ENCODE measurements at regions not wholly inside any gene's neighbourhood (a gene's known extent, or its start where the extent isn't known, plus 50 kb on each side); places are given as distances from the start of the nearest gene placed in this dataset.

DNA sequence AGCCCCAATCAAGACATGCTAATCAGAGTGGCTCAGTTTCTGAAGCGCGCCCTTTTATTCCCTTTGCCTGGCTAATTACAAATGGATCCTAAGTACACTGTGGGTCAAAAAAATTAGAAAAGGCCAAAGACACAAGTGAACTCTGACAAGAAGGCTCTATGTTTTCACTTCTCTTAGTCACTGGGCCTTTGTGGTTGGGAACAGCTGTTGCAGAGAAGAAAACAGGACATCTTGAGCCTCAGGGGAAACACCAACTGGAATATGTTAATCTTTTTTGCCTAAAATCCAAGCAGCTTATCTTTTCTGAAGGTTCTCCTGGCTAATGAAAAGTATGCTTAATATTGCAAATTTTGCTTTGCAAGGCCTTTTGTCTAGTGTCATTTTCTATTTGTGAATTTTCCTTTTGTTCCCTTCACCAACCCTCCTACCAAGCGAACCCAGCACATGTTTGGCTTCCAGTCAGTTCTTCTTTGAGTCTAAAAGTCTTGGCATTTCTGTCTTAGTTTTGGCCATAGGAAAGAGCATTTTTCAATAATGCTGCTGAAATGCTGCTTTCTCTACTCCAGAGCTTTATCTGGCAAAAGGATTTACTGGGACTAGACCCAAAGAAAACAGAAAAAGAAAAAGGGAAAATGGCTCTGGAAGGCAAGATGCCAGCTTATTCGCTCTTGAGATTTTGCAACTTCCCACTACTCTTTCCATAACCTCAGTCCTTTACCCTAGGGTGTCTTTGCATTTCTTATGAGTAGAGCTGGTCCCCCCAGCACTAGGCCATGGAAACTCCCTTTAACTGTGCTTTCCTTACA, 440.2 kb upstream of the ST6GAL2 start:
- DNase-seq = no peak

DNA sequence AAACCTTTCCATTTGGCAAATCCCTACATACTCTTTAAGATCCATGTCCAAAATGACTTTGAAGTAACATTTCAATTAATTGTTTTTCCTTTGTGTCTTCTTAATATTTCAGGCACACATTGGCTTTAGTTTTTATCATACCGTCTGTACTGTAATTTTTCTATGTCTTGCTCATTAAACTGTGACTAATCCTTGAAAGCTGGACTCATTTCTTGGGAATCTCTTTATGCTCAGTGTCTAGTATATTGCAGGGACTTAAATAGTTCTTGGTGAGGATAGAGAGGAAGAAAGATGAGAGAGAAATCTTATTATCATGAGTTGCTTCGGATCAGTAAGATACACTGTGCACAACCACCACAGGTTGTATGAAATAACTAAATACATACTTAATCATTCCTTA, 448.3 kb upstream of the ST6GAL2 start:
- no peak for DNase-seq

DNA sequence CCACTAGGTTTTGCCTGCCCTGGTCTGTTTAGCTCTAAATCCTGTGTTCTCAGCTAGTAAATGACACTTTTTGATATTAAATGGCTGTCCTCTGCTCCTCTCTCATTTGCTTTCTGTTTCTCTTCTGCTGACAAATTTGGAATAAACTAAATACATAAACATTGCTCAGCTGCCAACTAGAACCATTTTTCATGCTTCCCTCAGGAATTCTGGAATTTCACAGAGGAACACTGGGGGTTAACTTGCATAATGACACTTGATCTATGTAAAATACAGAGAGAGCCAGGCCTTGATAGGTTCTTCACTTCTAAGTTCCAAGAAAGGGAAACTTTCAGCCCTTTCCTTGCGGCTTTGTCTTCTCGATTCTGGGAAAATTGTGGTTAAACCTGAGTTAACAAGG, 450.6 kb upstream of the ST6GAL2 start:
- no peak for DNase-seq

DNA sequence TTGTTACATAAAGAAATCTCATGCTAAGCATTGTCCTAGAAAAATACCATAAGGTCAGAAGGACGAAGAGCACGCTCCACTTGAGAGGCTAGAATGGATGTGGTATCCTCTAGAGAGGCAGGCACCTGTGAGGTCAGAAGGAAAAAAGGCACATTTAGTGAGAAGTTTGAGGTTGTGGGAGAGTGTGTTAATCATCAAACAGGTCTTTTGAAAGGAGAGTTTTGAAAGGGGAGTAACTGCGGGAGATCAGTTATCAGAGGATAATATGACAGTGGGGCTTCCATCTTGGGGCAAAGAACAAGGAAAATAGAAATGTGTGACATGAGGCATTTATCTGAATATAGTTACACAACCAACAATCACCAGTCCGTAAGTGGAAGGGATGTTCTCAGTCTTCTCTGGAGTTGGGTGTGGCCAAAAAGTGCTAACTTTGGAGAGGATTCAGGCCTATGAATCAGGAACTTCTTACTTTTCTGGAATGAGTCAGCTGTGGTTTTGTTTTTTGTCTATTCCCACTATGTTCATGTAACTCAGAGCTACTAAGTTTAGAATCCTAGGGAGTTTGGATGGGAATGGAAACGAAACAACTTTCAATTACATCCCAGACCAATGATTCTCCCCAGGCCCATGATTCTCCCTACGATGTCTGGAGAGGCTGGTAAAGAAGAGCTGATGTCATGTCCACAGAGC, 451.4 kb upstream of the ST6GAL2 start:
- no peak for DNase-seq

DNA sequence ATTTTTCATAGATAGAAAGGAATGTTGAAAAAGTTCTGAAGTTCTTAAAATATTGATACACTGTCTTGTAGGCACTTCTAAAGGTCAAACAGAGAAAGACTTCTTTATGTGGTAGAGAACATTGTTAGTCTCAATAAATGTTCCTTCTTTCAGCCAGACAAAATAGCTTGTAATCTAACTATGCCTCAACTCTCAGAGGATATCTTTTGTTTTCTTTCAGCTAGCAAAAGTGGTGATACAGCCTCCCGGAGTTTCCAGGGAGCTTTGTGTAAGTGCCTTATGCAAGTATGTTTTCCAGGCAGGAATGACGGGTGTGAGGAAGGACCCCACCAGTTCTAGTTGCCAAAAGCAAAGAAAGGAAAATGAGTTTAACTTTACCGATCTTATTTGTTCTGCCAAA, 452.1 kb upstream of the ST6GAL2 start:
- DNase-seq = no peak

DNA sequence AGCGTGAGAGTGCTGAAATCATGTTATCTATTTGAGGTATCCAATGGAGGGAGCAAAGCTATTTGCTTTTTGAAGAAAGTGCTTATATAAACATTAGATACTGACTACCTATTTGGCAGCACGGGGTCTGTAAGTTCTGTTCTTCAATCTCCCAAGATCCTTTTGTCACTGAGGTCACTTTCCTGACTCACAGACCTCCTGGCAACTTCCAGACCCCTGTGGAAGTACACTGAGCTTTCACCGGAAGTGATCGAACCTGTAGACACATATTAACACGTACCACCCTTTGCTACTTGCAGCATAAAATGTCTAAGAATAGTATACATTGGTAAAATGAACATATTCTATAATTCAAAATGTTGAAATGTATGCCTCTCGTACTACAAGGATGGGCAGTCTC, 452.6 kb upstream of the ST6GAL2 start:
- no peak for DNase-seq

DNA sequence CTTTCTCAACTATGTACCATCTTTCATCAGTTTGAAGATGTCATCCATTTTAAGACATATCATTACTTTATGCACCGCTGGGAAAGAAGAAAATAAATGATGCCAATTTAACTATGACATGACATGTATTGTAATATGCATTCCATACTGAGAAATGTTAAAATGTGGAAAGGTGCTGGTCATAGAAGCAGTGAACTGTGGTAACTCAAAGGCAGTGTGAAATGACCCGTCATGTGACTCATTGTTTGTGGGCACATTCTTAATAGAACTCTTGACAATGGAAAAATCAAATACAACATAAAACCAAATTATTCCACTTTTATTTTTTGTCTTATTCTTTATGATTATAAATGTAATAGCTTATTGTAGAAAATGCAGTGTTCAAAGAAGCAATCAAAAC, 455.0 kb upstream of the ST6GAL2 start:
- DNase-seq = no peak

DNA sequence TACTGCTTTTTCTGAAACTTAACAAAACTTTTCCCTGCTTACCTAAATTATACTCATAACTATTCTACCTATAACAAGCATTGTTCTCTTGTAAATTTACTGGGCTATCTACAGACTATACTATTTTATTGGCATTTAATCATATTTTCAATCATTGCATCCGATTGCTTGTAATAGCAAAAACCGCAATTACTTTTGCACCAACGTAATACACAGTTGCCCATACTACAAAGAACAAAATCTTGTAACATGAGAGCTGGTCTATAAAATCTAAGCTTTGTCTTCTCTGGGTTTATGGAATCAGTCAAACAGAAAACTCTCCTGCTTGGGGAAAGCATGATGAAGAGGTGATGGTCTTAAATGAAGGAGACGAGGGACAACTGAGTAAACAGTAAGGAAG, 463.4 kb upstream of the ST6GAL2 start:
- DNase-seq = no peak

DNA sequence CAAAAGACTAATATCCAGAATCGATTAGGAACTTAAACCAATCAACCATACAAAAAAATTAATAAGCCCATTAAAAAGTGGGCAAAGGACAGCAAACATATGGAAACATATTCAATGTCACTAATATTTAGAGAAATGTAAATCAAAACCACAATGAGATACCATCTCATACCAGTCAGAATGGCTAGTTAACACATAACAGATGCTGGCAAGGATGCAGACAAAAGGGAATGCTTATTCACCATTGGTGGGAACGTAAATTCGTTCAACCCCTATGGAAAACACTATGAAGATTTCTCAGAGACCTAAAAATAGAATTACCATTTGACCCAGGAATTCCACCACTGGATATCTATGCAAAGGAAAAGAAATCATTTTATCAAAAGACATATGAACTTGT, 468.2 kb upstream of the ST6GAL2 start:
- no peak for DNase-seq

DNA sequence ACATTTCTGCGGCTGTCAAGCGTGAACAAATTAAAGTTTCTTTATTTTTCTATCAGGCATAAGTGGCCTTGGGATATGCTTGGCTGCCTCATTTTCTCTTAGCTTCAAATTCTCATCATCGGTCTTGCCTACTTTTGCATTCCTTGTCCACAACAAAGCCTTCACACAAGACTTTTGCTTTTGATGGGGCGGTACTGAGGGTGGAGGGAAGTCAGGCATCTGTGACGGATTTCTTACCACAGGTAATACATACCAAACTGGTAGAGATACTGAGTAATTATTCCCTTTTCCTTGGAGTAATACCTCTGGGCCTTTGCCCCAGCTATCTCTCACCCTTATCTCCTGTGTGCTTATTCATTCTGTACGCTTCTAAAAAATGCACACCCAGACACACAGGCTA, 468.3 kb upstream of the RGPD4 start:
- DNase-seq = no peak

DNA sequence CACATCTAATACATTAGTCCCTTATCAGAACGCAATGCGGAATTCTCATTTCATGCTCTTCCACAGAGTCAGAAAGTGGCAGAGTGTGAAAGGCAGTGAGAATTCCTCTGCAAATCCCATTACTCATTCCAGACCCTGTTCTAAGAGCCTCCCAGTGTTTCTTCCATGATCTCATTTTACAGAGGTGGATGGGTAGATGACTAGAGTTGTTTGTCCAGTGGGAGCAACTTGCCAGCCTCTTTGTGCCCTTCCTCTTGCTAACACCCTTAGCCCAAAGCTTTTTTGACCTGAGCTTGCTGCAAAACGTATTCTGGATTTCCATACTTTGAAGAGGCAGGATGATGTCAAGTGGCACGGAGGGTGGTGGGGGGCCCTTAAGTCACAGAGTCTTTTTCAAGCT, 467.7 kb upstream of the RGPD4 start:
- DNase-seq = no peak

DNA sequence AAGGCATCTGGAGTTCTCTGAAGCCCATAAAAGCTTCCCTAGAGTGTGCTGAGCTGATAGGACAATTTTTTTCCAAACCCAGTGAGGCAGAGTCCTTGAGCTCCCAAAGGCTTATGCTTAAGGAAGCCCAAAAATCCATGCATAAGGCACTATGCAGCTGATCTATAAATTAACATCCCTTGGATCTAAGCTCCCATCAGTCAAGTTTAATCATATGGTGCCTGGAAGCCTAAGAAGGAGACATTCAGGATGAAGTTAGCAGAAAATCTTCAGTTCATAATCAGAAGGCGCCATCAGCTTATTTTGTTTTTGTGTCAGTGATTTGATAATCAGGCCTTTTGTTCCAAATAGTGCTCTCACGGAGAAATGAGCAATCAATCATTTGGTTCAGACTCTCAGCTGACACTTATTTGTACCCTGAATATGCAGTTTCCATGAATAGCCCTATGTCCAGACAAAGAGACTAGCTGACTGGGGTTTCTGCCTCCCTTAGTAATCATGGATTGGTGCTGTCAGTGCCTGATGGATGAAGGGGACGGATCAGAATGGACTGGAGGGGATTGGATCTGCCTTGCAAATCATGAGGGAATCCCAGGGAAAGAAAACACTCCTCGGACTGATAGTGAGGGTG, 464.8 kb upstream of the RGPD4 start:
- no peak for DNase-seq

DNA sequence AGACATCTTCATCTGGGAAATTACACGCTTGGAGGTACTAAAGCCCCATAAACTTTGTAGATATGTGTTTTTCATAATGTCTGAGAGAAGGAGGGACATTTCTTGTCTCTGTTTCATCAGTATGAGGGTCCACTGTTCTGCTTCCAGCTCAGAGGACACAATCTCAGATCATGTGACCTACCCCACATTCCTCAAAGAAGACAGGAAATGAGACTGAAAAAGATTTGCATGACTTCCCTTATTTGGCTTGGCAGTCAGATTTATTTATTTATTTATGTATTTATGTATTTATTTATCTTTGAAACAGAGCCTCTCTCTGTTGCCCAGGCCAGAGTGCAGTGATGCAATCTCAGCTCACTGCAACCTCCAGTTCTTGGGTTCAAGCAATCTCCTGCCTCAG, 463.7 kb upstream of the RGPD4 start:
- DNase-seq = no peak

DNA sequence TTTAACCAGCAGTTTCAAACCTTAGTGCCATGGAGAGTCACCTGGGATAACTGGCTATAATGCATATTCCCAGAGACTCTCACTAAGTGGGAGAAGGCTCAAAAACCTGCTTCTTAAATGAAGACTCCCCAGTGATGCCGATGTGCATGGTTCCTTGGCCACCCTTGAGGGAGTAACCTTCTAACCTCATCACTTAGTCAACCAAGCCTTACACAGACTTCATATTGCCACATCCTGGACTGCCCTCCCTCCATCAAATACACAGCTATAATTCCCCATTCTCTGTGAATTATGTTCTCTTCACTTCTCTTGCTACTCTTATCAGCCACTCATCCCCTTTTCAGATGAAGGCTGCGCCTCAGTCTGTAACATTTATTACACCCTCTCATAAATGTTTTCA, 462.9 kb upstream of the RGPD4 start:
- DNase-seq = no peak

DNA sequence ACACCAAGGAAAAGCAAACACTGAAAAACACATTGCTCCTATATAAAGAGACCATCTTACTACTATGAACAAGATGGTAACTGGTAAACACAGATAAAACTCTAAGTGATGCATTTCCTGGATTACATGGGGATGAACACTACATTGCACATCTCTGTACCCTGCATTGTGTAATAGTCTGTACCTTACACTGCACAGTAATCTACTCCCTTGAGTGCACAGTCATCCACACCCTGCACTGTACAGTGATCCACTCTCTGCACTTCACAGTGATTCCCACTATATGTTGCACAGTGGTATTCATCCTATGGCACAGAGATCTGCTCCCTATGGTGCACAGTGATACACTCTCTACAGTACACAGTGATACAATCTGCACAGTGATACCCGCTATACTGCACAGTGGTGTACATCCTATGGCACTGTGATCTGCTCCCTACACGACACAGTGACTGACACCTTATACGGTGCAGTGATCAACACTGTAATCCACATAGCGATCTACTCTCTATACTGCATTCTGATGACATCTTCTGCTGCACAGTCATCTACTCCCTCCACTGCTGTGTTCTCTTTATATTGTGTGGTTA, 462.2 kb upstream of the RGPD4 start:
- DNase-seq = no peak

DNA sequence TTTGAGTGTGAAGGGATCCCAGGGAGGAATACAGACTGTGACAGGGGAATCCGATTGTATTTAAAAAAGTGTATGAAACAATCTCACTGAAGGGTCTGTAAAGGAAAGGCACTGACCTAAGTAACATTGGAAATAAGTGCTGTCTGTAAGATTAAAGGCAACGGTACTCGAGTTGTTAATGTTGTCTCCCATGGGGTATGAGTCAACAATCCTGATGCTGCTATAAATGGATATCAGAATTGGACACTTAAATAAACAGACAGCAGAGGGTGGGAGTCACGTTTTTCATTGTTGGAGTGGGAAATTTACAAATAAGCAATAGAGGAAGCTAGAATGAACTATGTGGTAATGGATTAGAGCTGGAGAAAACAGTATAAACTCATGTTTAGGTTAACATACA, 452.4 kb upstream of the RGPD4 start:
- DNase-seq = no peak

DNA sequence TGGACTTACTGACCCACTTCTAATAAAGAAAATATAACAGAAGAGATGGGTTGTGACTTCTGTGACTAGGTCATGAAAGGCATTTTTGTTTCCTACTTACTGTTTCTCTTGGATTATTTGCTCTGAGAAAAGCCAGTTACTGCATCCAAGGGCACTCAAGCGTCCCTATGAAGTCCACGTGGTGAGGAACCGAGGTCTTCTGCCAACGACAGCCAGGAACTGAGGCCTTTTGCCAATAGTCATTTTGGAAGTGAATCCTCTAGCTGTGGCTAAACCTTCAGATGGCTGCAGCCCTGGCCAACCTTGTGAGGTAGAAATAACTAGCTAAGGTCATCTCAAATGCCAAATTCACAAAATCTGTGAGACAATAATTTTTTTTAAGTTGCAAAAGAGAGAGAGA, 449.8 kb upstream of the RGPD4 start:
- DNase-seq = no peak

DNA sequence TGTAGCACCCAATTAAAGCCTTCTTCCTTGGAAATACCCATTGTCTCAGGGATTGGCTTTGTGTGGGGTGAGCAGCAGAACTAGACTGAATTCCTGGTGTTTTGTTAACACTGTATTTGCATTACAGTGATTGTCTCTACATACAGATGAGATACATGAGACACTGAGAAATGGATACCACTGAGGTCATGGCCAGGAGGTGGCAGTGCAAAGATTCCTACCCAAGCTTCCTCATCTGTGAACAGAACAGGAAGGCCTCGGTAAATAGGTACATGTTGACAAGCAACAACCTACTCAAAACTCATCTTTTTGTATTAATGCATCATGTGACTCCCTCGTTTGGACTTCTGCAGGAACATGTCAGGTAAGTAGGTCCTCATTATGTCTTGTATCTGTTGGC, 445.8 kb upstream of the RGPD4 start:
- no peak for DNase-seq

DNA sequence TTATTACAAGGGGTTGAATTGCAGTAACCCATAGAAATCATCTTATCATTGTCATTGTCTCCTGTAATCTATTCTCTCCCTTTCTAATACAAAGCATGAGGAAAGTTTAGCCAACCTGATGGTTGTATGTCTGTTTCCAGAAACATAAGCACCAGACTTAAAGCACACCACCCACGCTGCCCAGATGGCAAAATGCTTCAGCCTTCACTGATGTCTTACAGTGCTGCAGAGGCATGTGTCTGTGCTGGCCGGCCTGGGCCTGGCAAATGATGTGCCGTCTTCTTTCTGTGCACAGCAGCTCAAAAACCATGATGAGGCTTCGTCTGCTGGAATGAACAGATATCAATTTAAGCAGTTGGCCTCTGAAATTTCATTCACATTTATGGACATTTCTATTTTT, 443.0 kb upstream of the RGPD4 start:
- no peak for DNase-seq

DNA sequence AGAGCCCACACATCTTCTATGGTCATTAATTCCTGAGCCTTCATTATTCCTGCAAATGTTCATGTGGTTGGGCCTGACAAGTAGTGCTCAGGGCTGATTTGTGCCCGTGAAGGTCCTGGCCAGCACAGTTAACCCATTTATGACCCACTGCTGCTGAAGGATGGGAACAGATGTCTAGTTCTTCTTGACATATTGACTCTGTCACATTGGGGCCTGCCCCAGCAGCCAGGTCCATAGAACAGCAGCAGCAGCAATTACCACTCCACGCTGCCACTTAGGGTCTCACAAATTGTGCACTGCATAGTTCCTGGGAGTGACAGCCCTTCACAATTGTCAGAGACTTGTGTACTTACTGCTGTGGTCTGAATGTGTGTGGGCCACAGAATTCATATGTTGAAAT, 442.3 kb upstream of the RGPD4 start:
- DNase-seq = no peak

DNA sequence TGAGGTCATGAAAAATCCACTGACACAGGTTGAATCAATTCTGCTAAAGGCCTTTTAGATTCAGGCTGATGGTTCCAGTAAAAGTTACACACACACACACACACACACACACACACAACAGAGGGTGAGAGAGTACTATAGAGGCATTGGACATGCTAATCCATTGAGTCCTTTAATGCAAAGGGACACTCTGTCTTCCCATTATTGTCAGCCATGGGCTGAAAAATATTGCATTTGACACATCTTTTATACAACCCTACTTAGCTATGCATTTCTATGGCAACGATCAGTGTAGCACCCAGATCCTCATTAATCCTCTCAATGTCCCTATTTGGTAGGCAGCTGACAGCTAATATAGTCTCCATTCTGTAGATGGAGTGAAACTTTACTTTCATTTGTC, 440.8 kb upstream of the RGPD4 start:
- no peak for DNase-seq

DNA sequence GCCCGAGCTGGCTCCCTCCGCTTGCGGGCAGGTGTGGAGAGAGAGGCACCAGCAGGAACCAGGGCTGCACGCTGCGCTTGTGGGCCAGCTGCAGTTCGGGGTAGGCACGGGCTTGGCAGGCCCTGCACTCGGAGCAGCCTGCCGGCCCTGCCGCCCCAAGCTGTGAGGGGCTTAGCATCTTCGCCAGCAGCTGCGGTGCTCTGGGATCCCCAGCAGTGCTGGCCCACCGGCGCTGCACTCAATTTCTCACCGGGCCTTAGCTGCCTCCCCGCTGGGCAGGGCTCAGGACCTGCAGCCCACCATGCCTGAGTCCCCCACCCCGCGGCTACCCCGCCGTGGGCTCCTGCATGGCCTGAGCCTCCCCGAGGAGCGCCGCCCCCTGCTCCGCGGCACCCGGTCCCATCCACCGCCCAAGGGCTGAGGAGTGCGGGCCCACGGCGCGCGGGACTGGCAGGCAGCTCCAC, 434.4 kb upstream of the RGPD4 start:
- DNase-seq = no peak

DNA sequence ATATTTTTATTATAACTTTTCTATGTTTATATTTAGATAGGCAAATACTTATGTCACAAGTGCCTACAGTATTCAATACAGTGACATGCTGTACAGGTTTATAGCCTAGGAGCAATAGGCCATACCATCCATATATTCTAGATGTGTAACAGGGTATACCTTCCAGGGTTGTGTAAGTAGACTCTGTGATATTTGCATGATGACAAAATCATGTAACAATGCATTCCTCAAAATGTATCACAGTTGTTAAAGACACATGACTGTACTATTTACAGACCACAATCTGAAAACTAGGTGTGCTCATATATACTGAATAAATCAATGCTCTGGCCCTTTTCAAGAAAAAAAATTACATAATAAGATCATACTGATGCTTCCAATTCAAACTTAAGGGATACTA, 433.2 kb upstream of the RGPD4 start:
- DNase-seq = no peak

DNA sequence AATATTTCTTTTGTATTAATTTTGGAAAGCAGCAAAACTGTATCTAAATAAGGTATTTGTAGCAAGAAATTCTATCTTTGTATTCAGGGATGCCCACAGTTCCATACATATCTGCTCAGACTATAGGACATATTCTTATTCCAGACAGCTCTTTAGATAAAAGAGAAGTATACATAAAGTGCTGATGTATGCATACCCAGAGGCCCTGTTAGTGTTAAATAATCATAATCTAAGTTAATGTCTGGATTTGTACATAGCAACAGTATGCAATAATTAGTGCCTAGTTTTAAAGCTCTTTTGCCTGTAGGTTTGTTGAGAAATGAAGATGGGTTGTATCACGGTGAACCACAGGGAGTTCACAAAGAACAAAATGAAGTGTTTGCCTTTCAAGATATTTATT, 428.0 kb upstream of the RGPD4 start:
- no peak for DNase-seq

Measured in NCI-H1048 (cell line).